IMR-90 (cell line): ENCODE measurements at regions not wholly inside any gene's neighbourhood (a gene's known extent, or its start where the extent isn't known, plus 50 kb on each side); places are given as distances from the start of the nearest gene placed in this dataset.

ENCODE experiments used
- ATAC-seq: fragments of 200-7000 bp; cut with Tn5 transposase; 2 replicates; pipeline ENCODE4 v1.9.1; 2020; ENCODE audit warnings: low read depth, mild to moderate bottlenecking, moderate library complexity
- BruUV-seq: library from RNA; stranded (reverse); fragments of 400-500 nt; replicated peaks from 2 replicates; lab custom pipeline; 2021; lab: Mats Ljungman, UMichigan
- CTCF ChIA-PET: fragments of 300-600 bp; formaldehyde crosslinking; extraction: SDS; loops from one replicate; lab custom pipeline; 2021; ENCODE audit warnings: antibody characterized with exemption; lab: Yijun Ruan, JAX
- POLR2A ChIA-PET: fragments of 300-600 bp; sonication (Branson Sonifier 250); formaldehyde crosslinking; loops from one replicate; lab custom pipeline; 2022; ENCODE audit warnings: antibody characterized with exemption; ENCODE audit not compliant: unreplicated experiment; lab: Charles Lee
- DNase-seq: peaks from one replicate; pipeline ENCODE4 v3.0.0; 2013
- H2AFZ ChIP-seq: replicated peaks from 2 replicates; pipeline ENCODE3; 2013; ENCODE audit warnings: low read length, mild to moderate bottlenecking; ENCODE audit not compliant: poor library complexity
- H2AK5ac ChIP-seq: 2 replicates; pipeline ENCODE4 v1.6.1; 2013; ENCODE audit warnings: low read depth, low read length, inconsistent platforms
- H2AK9ac ChIP-seq: replicated peaks from 2 replicates; pipeline ENCODE3; 2013; ENCODE audit warnings: mild to moderate bottlenecking, low read depth, low read length, moderate library complexity; ENCODE audit not compliant: poor library complexity
- H2BK120ac ChIP-seq: 2 replicates; pipeline ENCODE4 v1.6.1; 2013; ENCODE audit warnings: low read depth, low read length, inconsistent platforms
- H2BK15ac ChIP-seq: 3 replicates; pipeline ENCODE4 v1.6.1; 2013; ENCODE audit warnings: low read depth, low read length, inconsistent platforms
- H2BK20ac ChIP-seq: 2 replicates; pipeline ENCODE4 v1.6.1; 2013; ENCODE audit warnings: low read depth, mild to moderate bottlenecking, inconsistent platforms, low read length, moderate library complexity
- H2BK5ac ChIP-seq: 2 replicates; pipeline ENCODE4 v1.6.1; 2013; ENCODE audit warnings: mild to moderate bottlenecking, low read depth, low read length, inconsistent platforms; ENCODE audit not compliant: poor library complexity, severe bottlenecking
- H3K14ac ChIP-seq: replicated peaks from 2 replicates; pipeline ENCODE4 v1.6.1; 2013; ENCODE audit warnings: low read depth, low read length, inconsistent platforms
- H3K18ac ChIP-seq: 2 replicates; pipeline ENCODE4 v1.6.1; 2013; ENCODE audit warnings: low read depth, low read length, control low read depth
- H3K23ac ChIP-seq: 2 replicates; pipeline ENCODE4 v1.6.1; 2013; ENCODE audit warnings: low read depth, low read length, inconsistent platforms
- H3K27ac ChIP-seq: 2 replicates; pipeline ENCODE4 v1.5.1; 2013; ENCODE audit warnings: mild to moderate bottlenecking, control low read depth, low read length; ENCODE audit not compliant: insufficient read depth
- H3K27me3 ChIP-seq: 2 replicates; pipeline ENCODE4 v1.6.1; 2013; ENCODE audit warnings: low read length; ENCODE audit not compliant: control insufficient read depth, insufficient read depth
- H3K36me3 ChIP-seq: 2 replicates; pipeline ENCODE4 v1.6.1; 2013; ENCODE audit warnings: low read length, mixed read lengths; ENCODE audit not compliant: control insufficient read depth, insufficient read depth
- H3K4ac ChIP-seq: 2 replicates; pipeline ENCODE4 v1.6.1; 2013; ENCODE audit warnings: low read depth, low read length, inconsistent platforms
- H3K4me1 ChIP-seq: 2 replicates; pipeline ENCODE4 v1.6.1; 2013; ENCODE audit warnings: low read length, mixed read lengths; ENCODE audit not compliant: control insufficient read depth, insufficient read depth
- H3K4me2 ChIP-seq: 2 replicates; pipeline ENCODE4 v1.6.1; 2013; ENCODE audit warnings: low read depth, mild to moderate bottlenecking, control low read depth, low read length, moderate library complexity
- H3K4me3 ChIP-seq: 2 replicates; pipeline ENCODE4 v1.5.1; 2013; ENCODE audit warnings: low read depth, mild to moderate bottlenecking, control low read depth, low read length, moderate library complexity; ENCODE audit not compliant: insufficient read depth
- H3K56ac ChIP-seq: 2 replicates; pipeline ENCODE4 v1.6.1; 2013; ENCODE audit warnings: low read length, inconsistent platforms; ENCODE audit not compliant: insufficient read depth; ENCODE audit errors: extremely low read depth
- H3K79me1 ChIP-seq, 2 experiments: 2 replicates each; pipeline ENCODE4 v1.6.1; 2013; ENCODE audit warnings: low read length in 2 of 2, inconsistent platforms in 1 of 2, low read depth in 1 of 2
- H3K9ac ChIP-seq: 2 replicates; pipeline ENCODE4 v1.6.1; 2013; ENCODE audit warnings: low read depth, low read length, control low read depth
- H3K9me1 ChIP-seq: 2 replicates; pipeline ENCODE4 v1.6.1; 2013; ENCODE audit warnings: low read length, inconsistent platforms; ENCODE audit not compliant: insufficient read depth
- H3K9me3 ChIP-seq: 2 replicates; pipeline ENCODE4 v1.6.1; 2013; ENCODE audit warnings: low read length; ENCODE audit not compliant: control insufficient read depth, insufficient read depth
- H4K20me1 ChIP-seq: 2 replicates; pipeline ENCODE4 v1.6.1; 2013; ENCODE audit warnings: low read length, inconsistent platforms; ENCODE audit not compliant: insufficient read depth
- H4K5ac ChIP-seq: 2 replicates; pipeline ENCODE4 v1.6.1; 2013; ENCODE audit warnings: mild to moderate bottlenecking, low read depth, low read length, control low read depth
- H4K8ac ChIP-seq, 2 experiments: 2 replicates each; pipeline ENCODE4 v1.6.1; 2013; ENCODE audit warnings: low read depth in 2 of 2, low read length in 2 of 2, control low read depth in 1 of 2, inconsistent platforms in 1 of 2
- H4K91ac ChIP-seq: 2 replicates; pipeline ENCODE4 v1.6.1; 2013; ENCODE audit warnings: low read depth, low read length, inconsistent platforms; ENCODE audit not compliant: insufficient read depth
- BHLHE40 ChIP-seq: fragments of 150-350 bp; IDR thresholded peaks from 2 replicates; pipeline ENCODE4 v1.6.1; 2016; ENCODE audit warnings: mild to moderate bottlenecking, low read depth, low read length
- CEBPB ChIP-seq: IDR thresholded peaks from 2 replicates; pipeline ENCODE4 v1.6.1; 2012; ENCODE audit warnings: low read depth, low read length, improper control_type of control experiment
- CHD1 ChIP-seq: IDR thresholded peaks from 2 replicates; pipeline ENCODE4 v1.6.1; 2012; ENCODE audit warnings: low read depth, low read length, improper control_type of control experiment
- FOS ChIP-seq: fragments of 150-350 bp; IDR thresholded peaks from 2 replicates; pipeline ENCODE4 v1.6.1; 2016; ENCODE audit warnings: low read depth, low read length
- MAFK ChIP-seq: IDR thresholded peaks from 2 replicates; pipeline ENCODE4 v1.6.1; 2012; ENCODE audit warnings: low read depth, low read length, improper control_type of control experiment
- MAZ ChIP-seq: IDR thresholded peaks from 2 replicates; pipeline ENCODE4 v1.6.1; 2012; ENCODE audit warnings: low read depth, mild to moderate bottlenecking, low read length, improper control_type of control experiment, moderate library complexity, borderline replicate concordance
- MXI1 ChIP-seq: IDR thresholded peaks from 2 replicates; pipeline ENCODE4 v1.6.1; 2012; ENCODE audit warnings: low read depth, mild to moderate bottlenecking, low read length, moderate library complexity, borderline replicate concordance
- NFE2L2 ChIP-seq: fragments of 150-350 bp; IDR thresholded peaks from 2 replicates; pipeline ENCODE4 v1.6.1; 2016; ENCODE audit warnings: low read depth, mild to moderate bottlenecking, low read length
- POLR2A ChIP-seq: IDR thresholded peaks from 2 replicates; pipeline ENCODE4 v1.6.1; 2012; ENCODE audit warnings: mild to moderate bottlenecking, low read depth, low read length
- RAD21 ChIP-seq: IDR thresholded peaks from 2 replicates; pipeline ENCODE4 v1.6.1; 2012; ENCODE audit warnings: low read length, improper control_type of control experiment
- RCOR1 ChIP-seq: IDR thresholded peaks from 2 replicates; pipeline ENCODE4 v1.6.1; 2012; ENCODE audit warnings: mild to moderate bottlenecking, low read length, improper control_type of control experiment; ENCODE audit not compliant: insufficient replicate concordance
- RFX5 ChIP-seq: IDR thresholded peaks from 2 replicates; pipeline ENCODE4 v1.8.0; 2012; ENCODE audit warnings: low read depth, mild to moderate bottlenecking, low read length, moderate library complexity
- SMC3 ChIP-seq: fragments of 150-350 bp; IDR thresholded peaks from 2 replicates; pipeline ENCODE4 v1.6.1; 2016; ENCODE audit warnings: low read depth, mild to moderate bottlenecking, antibody characterized with exemption, low read length, moderate library complexity
- WGBS, 2 experiments: methylation state at CpG; one replicate each; pipeline versions ENCODE4 v1.1.5 to v1.1.7; 2013; ENCODE audit warnings: missing lambda C conversion rate in 2 of 2; ENCODE audit not compliant: insufficient read length in 1 of 2; ENCODE audit errors: extremely low coverage in 2 of 2; 5-methylcytosine and 5-hydroxymethylcytosine counted together
- dilution Hi-C: fragments of 300-500 bp; cut with HindIII; formaldehyde crosslinking; loops from one replicate; pipeline ENCODE4 v1.14.3; 2018; ENCODE audit warnings: low sequenced_read_pairs; ENCODE audit not compliant: unreplicated experiment
- in situ Hi-C: fragments of 300-500 bp; cut with MboI; formaldehyde crosslinking; loops from 3 replicates; pipeline ENCODE4 v1.14.3; 2019; ENCODE audit warnings: low sequenced_read_pairs, inconsistent platforms, mixed read lengths
- intact Hi-C: fragments of 100-400 bp; cut with micrococcal nuclease; formaldehyde crosslinking; loops from 2 replicates; pipeline ENCODE4 v1.10.0; 2022
- TF ChIP-seq, protein P1 (sequence below): conservative IDR thresholded peaks from 2 replicates; pipeline ENCODE4 v1.5.1; 2012; ENCODE audit warnings: mild to moderate bottlenecking, low read depth, low read length, improper control_type of control experiment
- TF ChIP-seq, protein P2 (sequence below): fragments of 150-350 bp; IDR thresholded peaks from 2 replicates; pipeline ENCODE4 v1.6.1; 2017; ENCODE audit warnings: mild to moderate bottlenecking, antibody characterized with exemption, low read length, low read depth
- TF ChIP-seq, protein P3 (sequence below): fragments of 150-350 bp; IDR thresholded peaks from 2 replicates; pipeline ENCODE4 v1.6.1; 2016; ENCODE audit warnings: low read depth, mild to moderate bottlenecking, low read length, moderate library complexity, borderline replicate concordance

DNA sequence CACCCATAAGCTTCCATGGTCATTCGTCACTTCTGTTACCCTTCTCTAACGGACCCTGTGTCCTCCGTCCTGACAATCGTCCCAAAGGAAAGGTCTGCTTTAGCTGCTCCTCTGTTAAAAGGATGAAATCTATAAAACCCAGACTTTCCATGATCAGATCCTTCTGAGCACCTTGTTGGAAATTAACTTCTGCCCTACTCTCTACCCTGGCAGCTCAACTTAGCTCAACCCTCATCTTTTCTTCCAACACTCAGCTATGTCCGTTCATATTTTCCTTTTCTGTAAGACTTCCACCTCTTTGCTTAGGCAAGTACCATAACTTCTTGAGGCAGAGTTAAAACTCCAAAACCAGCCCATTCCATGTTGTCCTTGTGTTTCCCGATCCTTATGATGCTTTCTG, 205.4 kb downstream of the SPATA31A6 start:
- TF ChIP-seq MAZ, result no peak
- TF ChIP-seq RFX5, result no peak
- no peak for TF ChIP-seq BHLHE40
- TF ChIP-seq, protein P1, sequence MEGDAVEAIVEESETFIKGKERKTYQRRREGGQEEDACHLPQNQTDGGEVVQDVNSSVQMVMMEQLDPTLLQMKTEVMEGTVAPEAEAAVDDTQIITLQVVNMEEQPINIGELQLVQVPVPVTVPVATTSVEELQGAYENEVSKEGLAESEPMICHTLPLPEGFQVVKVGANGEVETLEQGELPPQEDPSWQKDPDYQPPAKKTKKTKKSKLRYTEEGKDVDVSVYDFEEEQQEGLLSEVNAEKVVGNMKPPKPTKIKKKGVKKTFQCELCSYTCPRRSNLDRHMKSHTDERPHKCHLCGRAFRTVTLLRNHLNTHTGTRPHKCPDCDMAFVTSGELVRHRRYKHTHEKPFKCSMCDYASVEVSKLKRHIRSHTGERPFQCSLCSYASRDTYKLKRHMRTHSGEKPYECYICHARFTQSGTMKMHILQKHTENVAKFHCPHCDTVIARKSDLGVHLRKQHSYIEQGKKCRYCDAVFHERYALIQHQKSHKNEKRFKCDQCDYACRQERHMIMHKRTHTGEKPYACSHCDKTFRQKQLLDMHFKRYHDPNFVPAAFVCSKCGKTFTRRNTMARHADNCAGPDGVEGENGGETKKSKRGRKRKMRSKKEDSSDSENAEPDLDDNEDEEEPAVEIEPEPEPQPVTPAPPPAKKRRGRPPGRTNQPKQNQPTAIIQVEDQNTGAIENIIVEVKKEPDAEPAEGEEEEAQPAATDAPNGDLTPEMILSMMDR, result no peak
- TF ChIP-seq, protein P2, sequence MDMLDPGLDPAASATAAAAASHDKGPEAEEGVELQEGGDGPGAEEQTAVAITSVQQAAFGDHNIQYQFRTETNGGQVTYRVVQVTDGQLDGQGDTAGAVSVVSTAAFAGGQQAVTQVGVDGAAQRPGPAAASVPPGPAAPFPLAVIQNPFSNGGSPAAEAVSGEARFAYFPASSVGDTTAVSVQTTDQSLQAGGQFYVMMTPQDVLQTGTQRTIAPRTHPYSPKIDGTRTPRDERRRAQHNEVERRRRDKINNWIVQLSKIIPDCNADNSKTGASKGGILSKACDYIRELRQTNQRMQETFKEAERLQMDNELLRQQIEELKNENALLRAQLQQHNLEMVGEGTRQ, result no peak
- no peak for TF ChIP-seq RCOR1
- TF ChIP-seq FOS, result no peak
- no peak for TF ChIP-seq MXI1
- no peak for TF ChIP-seq SMC3
- no peak for TF ChIP-seq POLR2A
- TF ChIP-seq CEBPB, result no peak
- no peak for TF ChIP-seq RAD21
- TF ChIP-seq, protein P3, sequence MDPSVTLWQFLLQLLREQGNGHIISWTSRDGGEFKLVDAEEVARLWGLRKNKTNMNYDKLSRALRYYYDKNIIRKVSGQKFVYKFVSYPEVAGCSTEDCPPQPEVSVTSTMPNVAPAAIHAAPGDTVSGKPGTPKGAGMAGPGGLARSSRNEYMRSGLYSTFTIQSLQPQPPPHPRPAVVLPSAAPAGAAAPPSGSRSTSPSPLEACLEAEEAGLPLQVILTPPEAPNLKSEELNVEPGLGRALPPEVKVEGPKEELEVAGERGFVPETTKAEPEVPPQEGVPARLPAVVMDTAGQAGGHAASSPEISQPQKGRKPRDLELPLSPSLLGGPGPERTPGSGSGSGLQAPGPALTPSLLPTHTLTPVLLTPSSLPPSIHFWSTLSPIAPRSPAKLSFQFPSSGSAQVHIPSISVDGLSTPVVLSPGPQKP, result no peak
- no peak for TF ChIP-seq CHD1
- TF ChIP-seq MAFK, result no peak
- no peak for TF ChIP-seq NFE2L2
- no peak overlapping the region for H3K18ac ChIP-seq
- no peaks in the 10 kb centered on the region for H3K79me1 ChIP-seq
- no peak overlapping the region for H4K8ac ChIP-seq
- POLR2A ChIA-PET, result no interaction called here
- H3K9me3 ChIP-seq, result 0 out of 2 replicates have a peak, but pooled peaks cover 1% of the 10 kb centered on the region
- WGBS, 2 experiments, result 80% methylated on average over 5 of the region's 6 CpGs; no CpG with 5 or more reads in 1 of the 2 experiments
- H2AK5ac ChIP-seq, result no peak overlapping the region
- no peak overlapping the region for H3K27ac ChIP-seq
- no peak overlapping the region for H3K14ac ChIP-seq
- no peak overlapping the region for H2AFZ ChIP-seq
- H2BK15ac ChIP-seq, result no peak overlapping the region
- no peak overlapping the region for H3K4me3 ChIP-seq
- no peak overlapping the region for H3K56ac ChIP-seq
- dilution Hi-C loops, result no loop called here
- H3K4me2 ChIP-seq, result no peak overlapping the region
- H3K27me3 ChIP-seq, result no peaks in the 10 kb centered on the region
- ATAC-seq (no peak), DNase-seq (no peak)
- H3K4me1 ChIP-seq, result no peaks in the 10 kb centered on the region
- no peaks in the 10 kb centered on the region for H3K36me3 ChIP-seq
- no peak overlapping the region for H3K9ac ChIP-seq
- no peaks in the 10 kb centered on the region for H4K20me1 ChIP-seq
- in situ Hi-C loops, result no loop called here
- H3K9me1 ChIP-seq, result no peaks in the 10 kb centered on the region
- intact Hi-C loops, result no loop called here
- CTCF ChIA-PET, result no interaction called here
- H2AK9ac ChIP-seq, result no peak overlapping the region
- no peak overlapping the region for H3K4ac ChIP-seq
- H2BK5ac ChIP-seq, result no peak overlapping the region
- no peak overlapping the region for H3K23ac ChIP-seq
- H4K5ac ChIP-seq, result no peak overlapping the region
- H2BK20ac ChIP-seq, result no peak overlapping the region
- no TSS peak for BruUV-seq
- H2BK120ac ChIP-seq, result no peak overlapping the region
- no peak overlapping the region for H4K91ac ChIP-seq
